ENCODE measurements at regions not wholly inside any gene's neighbourhood (a gene's known extent, or its start where the extent isn't known, plus 50 kb on each side); places are given as distances from the start of the nearest gene placed in this dataset.

- H3K4me3 ChIP-seq (ENCODE audit: low read length) = no peak overlapping the region
- H3K27ac ChIP-seq (ENCODE audit: low read depth, low read length) = no peak overlapping the region
- 0 out of 2 replicates have a peak overlapping the region, but pooled peaks have one; percentile 1 for H3K4me2 ChIP-seq (ENCODE audit: low read length)
- no peak for TF ChIP-seq EZH2phosphoT487 (IDR thresholded peaks at IDR 0.05; ENCODE audit: borderline replicate concordance, low read length)
- TF ChIP-seq, protein P1, sequence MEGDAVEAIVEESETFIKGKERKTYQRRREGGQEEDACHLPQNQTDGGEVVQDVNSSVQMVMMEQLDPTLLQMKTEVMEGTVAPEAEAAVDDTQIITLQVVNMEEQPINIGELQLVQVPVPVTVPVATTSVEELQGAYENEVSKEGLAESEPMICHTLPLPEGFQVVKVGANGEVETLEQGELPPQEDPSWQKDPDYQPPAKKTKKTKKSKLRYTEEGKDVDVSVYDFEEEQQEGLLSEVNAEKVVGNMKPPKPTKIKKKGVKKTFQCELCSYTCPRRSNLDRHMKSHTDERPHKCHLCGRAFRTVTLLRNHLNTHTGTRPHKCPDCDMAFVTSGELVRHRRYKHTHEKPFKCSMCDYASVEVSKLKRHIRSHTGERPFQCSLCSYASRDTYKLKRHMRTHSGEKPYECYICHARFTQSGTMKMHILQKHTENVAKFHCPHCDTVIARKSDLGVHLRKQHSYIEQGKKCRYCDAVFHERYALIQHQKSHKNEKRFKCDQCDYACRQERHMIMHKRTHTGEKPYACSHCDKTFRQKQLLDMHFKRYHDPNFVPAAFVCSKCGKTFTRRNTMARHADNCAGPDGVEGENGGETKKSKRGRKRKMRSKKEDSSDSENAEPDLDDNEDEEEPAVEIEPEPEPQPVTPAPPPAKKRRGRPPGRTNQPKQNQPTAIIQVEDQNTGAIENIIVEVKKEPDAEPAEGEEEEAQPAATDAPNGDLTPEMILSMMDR (IDR thresholded peaks at IDR 0.05; ENCODE audit: low read depth, low read length, poor library complexity, severe bottlenecking) = no peak
- H3K9me2 ChIP-seq (replicated peaks; ENCODE audit: control insufficient read depth, low read length) = no peaks in the 10 kb centered on the region
- peaks cover 15% of the 10 kb centered on the region for H3K4me1 ChIP-seq (ENCODE audit: control insufficient read depth, low read length)
- H4K20me1 ChIP-seq (ENCODE audit: control insufficient read depth, insufficient read depth, low read depth, low read length) = no peaks in the 10 kb centered on the region
- H3K79me2 ChIP-seq (ENCODE audit: control insufficient read depth, low read length) = no peaks in the 10 kb centered on the region
- no peaks in the 10 kb centered on the region for H3K27me3 ChIP-seq (ENCODE audit: control insufficient read depth, low read length)
- H3K9me3 ChIP-seq (ENCODE audit: control insufficient read depth, insufficient read depth, low read length) = no peaks in the 10 kb centered on the region
- H3K36me3 ChIP-seq (ENCODE audit: control insufficient read depth, low read length) = no peaks in the 10 kb centered on the region
- H3F3A ChIP-seq (ENCODE audit: control insufficient read depth, insufficient read depth) = no peaks in the 10 kb centered on the region
Observed at GRCh38 chr22:48152164-48152775, 1389.8 kb downstream of the TBC1D22A start.

- Histone ChIP-seq H3K9me2 (replicated peaks; ENCODE audit: control insufficient read depth, low read length) (no peaks in the 10 kb centered on the region), H3K4me3 (ENCODE audit: low read length) (no peak overlapping the region), H3K4me1 (ENCODE audit: control insufficient read depth, low read length) (peaks cover 15% of the 10 kb centered on the region), H3K27me3 (ENCODE audit: control insufficient read depth, low read length) (no peaks in the 10 kb centered on the region), H3K79me2 (ENCODE audit: control insufficient read depth, low read length) (no peaks in the 10 kb centered on the region), H3K4me2 (ENCODE audit: low read length) (0 out of 2 replicates have a peak overlapping the region, but pooled peaks have one; percentile 1), H3K27ac (ENCODE audit: low read depth, low read length) (no peak overlapping the region), H4K20me1 (ENCODE audit: control insufficient read depth, insufficient read depth, low read depth, low read length) (no peaks in the 10 kb centered on the region), H3K9me3 (ENCODE audit: control insufficient read depth, insufficient read depth, low read length) (no peaks in the 10 kb centered on the region), H3K36me3 (ENCODE audit: control insufficient read depth, low read length) (no peaks in the 10 kb centered on the region), H3F3A (ENCODE audit: control insufficient read depth, insufficient read depth) (no peaks in the 10 kb centered on the region)
- TF ChIP-seq, protein P1 (IDR thresholded peaks at IDR 0.05; ENCODE audit: low read depth, low read length, poor library complexity, severe bottlenecking) = no peak
- no peak for TF ChIP-seq EZH2phosphoT487 (IDR thresholded peaks at IDR 0.05; ENCODE audit: borderline replicate concordance, low read length)
Observed at GRCh38 chr22:48151641-48152040, 1389.2 kb downstream of the TBC1D22A start.

- Histone ChIP-seq H3K27ac (ENCODE audit: low read depth, low read length) (no peak overlapping the region), H3K36me3 (ENCODE audit: control insufficient read depth, low read length) (no peaks in the 10 kb centered on the region), H3K4me2 (ENCODE audit: low read length) (no peak overlapping the region), H3K4me3 (ENCODE audit: low read length) (no peak overlapping the region), H3K4me1 (ENCODE audit: control insufficient read depth, low read length) (peaks cover 15% of the 10 kb centered on the region), H3K27me3 (ENCODE audit: control insufficient read depth, low read length) (no peaks in the 10 kb centered on the region), H4K20me1 (ENCODE audit: control insufficient read depth, insufficient read depth, low read depth, low read length) (no peaks in the 10 kb centered on the region), H3K9me2 (replicated peaks; ENCODE audit: control insufficient read depth, low read length) (no peaks in the 10 kb centered on the region), H3F3A (ENCODE audit: control insufficient read depth, insufficient read depth) (no peaks in the 10 kb centered on the region), H3K9me3 (ENCODE audit: control insufficient read depth, insufficient read depth, low read length) (no peaks in the 10 kb centered on the region), H3K79me2 (ENCODE audit: control insufficient read depth, low read length) (no peaks in the 10 kb centered on the region)
- no peak for TF ChIP-seq EZH2phosphoT487 (IDR thresholded peaks at IDR 0.05; ENCODE audit: borderline replicate concordance, low read length)
- TF ChIP-seq, protein P1 (IDR thresholded peaks at IDR 0.05; ENCODE audit: low read depth, low read length, poor library complexity, severe bottlenecking) = no peak
Observed at GRCh38 chr22:48147831-48148230, 1385.4 kb downstream of the TBC1D22A start.
